Smooth muscle cell (in vitro differentiated cells): ENCODE measurements at regions not wholly inside any gene's neighbourhood (a gene's known extent, or its start where the extent isn't known, plus 50 kb on each side); places are given as distances from the start of the nearest gene placed in this dataset.

Source experiments
- DNase-seq: peaks from one replicate; lab custom pipeline; 2025; ENCODE audit not compliant: unreplicated experiment; lab: John Stamatoyannopoulos, UW
- H2AFZ ChIP-seq: fragments of 200-600 bp; sonication (generic); 2 replicates; pipeline ENCODE4 v1.6.0; 2016; ENCODE audit warnings: antibody characterized with exemption, low read depth, mild to moderate bottlenecking
- H3F3A ChIP-seq: fragments of 200-600 bp; sonication (generic); 2 replicates; pipeline ENCODE4 v1.6.0; 2017; ENCODE audit warnings: antibody characterized with exemption, low read depth
- H3K27ac ChIP-seq: fragments of 200-600 bp; sonication (generic); 2 replicates; pipeline ENCODE4 v1.5.1; 2016; ENCODE audit warnings: low read depth, mild to moderate bottlenecking
- H3K27me3 ChIP-seq: fragments of 200-600 bp; sonication (generic); 2 replicates; pipeline ENCODE4 v1.6.1; 2016; ENCODE audit warnings: low read depth, mild to moderate bottlenecking
- H3K36me3 ChIP-seq: fragments of 200-600 bp; sonication (generic); 2 replicates; pipeline ENCODE4 v1.5.1; 2016; ENCODE audit warnings: low read depth
- H3K4me1 ChIP-seq: fragments of 200-600 bp; sonication (generic); 2 replicates; pipeline ENCODE4 v1.5.1; 2016; ENCODE audit warnings: low read depth
- H3K4me2 ChIP-seq: fragments of 200-600 bp; sonication (generic); 2 replicates; pipeline ENCODE4 v1.6.0; 2016; ENCODE audit warnings: mild to moderate bottlenecking
- H3K4me3 ChIP-seq: fragments of 200-600 bp; sonication (generic); 2 replicates; pipeline ENCODE4 v1.5.1; 2016; ENCODE audit warnings: mild to moderate bottlenecking
- H3K79me2 ChIP-seq: fragments of 200-600 bp; sonication (generic); 2 replicates; pipeline ENCODE4 v1.6.0; 2016; ENCODE audit warnings: low read depth, mild to moderate bottlenecking
- H3K9ac ChIP-seq: fragments of 200-600 bp; sonication (generic); 2 replicates; pipeline ENCODE4 v1.6.0; 2016; ENCODE audit warnings: low read depth
- H3K9me3 ChIP-seq: fragments of 200-600 bp; sonication (generic); replicated peaks from 2 replicates; pipeline ENCODE4 v1.5.1; 2016; ENCODE audit warnings: low read depth
- H4K20me1 ChIP-seq: fragments of 200-600 bp; sonication (generic); 2 replicates; pipeline ENCODE4 v1.6.0; 2016; ENCODE audit warnings: low read depth
- WGBS: methylation state at CpG from one replicate; pipeline ENCODE4 v1.1.7; 2016; ENCODE audit warnings: low lambda C conversion rate; 5-methylcytosine and 5-hydroxymethylcytosine counted together
- TF ChIP-seq, protein P1 (sequence below): fragments of 200-600 bp; sonication (generic); IDR thresholded peaks from 2 replicates; pipeline ENCODE4 v1.5.1; 2017; ENCODE audit warnings: borderline replicate concordance, mild to moderate bottlenecking, antibody characterized with exemption; ENCODE audit not compliant: insufficient read depth, poor library complexity, severe bottlenecking

DNA sequence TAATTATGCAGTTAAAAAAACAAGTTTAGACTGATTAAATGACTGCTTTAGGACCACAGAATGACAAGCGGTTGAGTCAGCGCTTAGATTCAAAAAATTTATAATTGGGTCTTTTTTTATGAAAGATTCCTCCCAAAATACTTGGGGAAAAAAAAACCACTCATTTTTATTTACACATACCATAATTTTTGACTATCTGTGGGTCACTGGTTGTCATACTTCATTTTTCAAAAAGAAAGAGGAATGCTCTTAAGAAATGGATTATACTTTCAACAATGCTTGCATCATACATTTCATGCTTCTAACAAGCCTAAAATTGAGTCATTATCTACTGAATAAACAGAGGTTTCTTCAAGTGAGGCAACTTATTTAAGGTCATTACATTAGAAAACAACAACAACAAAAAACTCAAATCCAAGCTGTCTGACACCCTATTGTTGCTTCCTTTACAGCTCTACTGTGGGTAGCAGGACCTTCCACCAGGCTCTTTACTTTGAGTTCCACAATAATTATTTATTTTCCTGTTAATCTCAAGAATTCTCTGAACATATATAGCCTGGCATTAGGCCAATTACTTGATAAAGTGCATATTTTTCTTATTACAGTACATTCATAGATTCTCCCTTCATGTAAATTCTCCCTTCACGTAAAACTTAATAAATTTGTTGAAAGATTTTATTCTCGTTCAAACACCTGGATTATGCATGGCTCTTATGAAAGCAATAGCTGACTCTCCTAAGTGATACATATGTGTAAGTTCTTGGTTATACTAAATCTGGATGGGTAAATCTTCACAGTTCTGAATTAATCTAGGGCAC is 445.5 kb downstream of the PCDH10 start:
- no peaks in the 10 kb centered on the region for H4K20me1 ChIP-seq
- peak overlapping the region; percentile 49 for H3K4me2 ChIP-seq
- 74% methylated on average over 4 of the region's 4 CpGs for WGBS
- H3K9ac ChIP-seq: no peak overlapping the region
- no peak overlapping the region for H3K4me3 ChIP-seq
- TF ChIP-seq, protein P1, sequence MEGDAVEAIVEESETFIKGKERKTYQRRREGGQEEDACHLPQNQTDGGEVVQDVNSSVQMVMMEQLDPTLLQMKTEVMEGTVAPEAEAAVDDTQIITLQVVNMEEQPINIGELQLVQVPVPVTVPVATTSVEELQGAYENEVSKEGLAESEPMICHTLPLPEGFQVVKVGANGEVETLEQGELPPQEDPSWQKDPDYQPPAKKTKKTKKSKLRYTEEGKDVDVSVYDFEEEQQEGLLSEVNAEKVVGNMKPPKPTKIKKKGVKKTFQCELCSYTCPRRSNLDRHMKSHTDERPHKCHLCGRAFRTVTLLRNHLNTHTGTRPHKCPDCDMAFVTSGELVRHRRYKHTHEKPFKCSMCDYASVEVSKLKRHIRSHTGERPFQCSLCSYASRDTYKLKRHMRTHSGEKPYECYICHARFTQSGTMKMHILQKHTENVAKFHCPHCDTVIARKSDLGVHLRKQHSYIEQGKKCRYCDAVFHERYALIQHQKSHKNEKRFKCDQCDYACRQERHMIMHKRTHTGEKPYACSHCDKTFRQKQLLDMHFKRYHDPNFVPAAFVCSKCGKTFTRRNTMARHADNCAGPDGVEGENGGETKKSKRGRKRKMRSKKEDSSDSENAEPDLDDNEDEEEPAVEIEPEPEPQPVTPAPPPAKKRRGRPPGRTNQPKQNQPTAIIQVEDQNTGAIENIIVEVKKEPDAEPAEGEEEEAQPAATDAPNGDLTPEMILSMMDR: no peak
- peak overlapping the region; percentile 3 for H2AFZ ChIP-seq
- H3K27ac ChIP-seq: peak overlapping the region; percentile 75
- H3K27me3 ChIP-seq: no peaks in the 10 kb centered on the region
- H3F3A ChIP-seq: no peaks in the 10 kb centered on the region
- no peaks in the 10 kb centered on the region for H3K36me3 ChIP-seq
- DNase-seq: no peak
- no peaks in the 10 kb centered on the region for H3K79me2 ChIP-seq
- peaks cover 18% of the 10 kb centered on the region for H3K4me1 ChIP-seq
- no peaks in the 10 kb centered on the region for H3K9me3 ChIP-seq

GRCh38 chr4:133593764-133594163 is 444.7 kb downstream of the PCDH10 start:
- Histone ChIP-seq H3K4me2 (peak overlapping the region; percentile 49), H2AFZ (peak overlapping the region; percentile 57)

DNA sequence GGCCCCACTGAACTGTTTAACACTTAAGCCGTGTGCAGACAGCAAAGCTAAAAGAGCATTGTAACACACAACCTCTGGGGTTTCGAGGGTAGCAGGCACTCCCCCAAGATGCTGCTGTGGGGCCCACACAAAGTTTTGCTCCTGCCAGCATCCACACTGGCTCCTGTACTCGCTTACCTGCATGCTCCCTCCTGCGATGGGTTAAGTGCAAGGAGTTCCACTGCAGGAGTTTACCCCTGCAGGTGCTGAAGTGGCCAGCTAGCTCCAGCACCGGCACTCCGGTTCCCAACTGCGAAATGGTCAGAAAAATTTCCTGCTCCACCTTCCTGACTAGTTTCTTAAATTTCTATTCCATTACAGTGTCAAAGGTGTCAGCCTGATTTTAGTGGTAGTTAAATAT is 443.5 kb downstream of the PCDH10 start:
- no peak overlapping the region for H2AFZ ChIP-seq
- TF ChIP-seq, protein P1: no peak
- no peak for DNase-seq
- no peak overlapping the region for H3K9ac ChIP-seq
- no peaks in the 10 kb centered on the region for H3K27me3 ChIP-seq
- H3K36me3 ChIP-seq: no peaks in the 10 kb centered on the region
- WGBS: 81% methylated on average over 7 of the region's 7 CpGs
- no peak overlapping the region for H3K4me2 ChIP-seq
- no peak overlapping the region for H3K4me3 ChIP-seq
- H4K20me1 ChIP-seq: no peaks in the 10 kb centered on the region
- no peaks in the 10 kb centered on the region for H3K79me2 ChIP-seq
- no peaks in the 10 kb centered on the region for H3K9me3 ChIP-seq
- peaks cover 18% of the 10 kb centered on the region for H3K4me1 ChIP-seq
- H3F3A ChIP-seq: no peaks in the 10 kb centered on the region
- H3K27ac ChIP-seq: no peak overlapping the region

More at GRCh38 chr4:133593764-133594163, 444.7 kb downstream of the PCDH10 start:
- Histone ChIP-seq H3K79me2 (no peaks in the 10 kb centered on the region), H3F3A (no peaks in the 10 kb centered on the region), H3K27me3 (no peaks in the 10 kb centered on the region), H3K36me3 (no peaks in the 10 kb centered on the region), H3K4me3 (no peak overlapping the region), H3K4me1 (peaks cover 18% of the 10 kb centered on the region), H3K9ac (no peak overlapping the region), H3K9me3 (no peaks in the 10 kb centered on the region), H3K27ac (peak overlapping the region; percentile 75), H4K20me1 (no peaks in the 10 kb centered on the region)
- TF ChIP-seq, protein P1: no peak
- no peak for DNase-seq

DNA sequence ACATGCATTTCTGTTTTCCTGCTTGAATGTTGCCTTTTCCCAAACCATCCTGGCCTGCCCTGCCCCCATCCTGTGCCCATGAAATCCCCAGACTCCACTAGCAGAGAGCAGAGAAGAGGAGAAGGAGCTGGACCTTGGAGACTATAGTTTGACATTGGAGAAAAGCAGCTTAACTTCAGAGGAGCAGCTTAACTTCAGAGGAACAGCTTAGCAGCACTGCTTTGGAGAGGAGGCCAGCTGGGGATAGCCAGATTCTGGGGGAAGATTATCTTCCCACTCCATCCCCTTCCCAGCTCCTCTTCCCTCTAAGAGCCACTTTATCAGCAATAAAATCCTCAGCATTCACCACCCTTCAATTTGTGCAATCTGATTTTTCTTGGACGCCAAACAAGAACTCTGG is 443.0 kb downstream of the PCDH10 start:
- Histone ChIP-seq H3K4me1 (peaks cover 18% of the 10 kb centered on the region), H4K20me1 (no peaks in the 10 kb centered on the region), H3K4me2 (no peak overlapping the region), H3K27me3 (no peaks in the 10 kb centered on the region), H3K4me3 (no peak overlapping the region), H3K27ac (no peak overlapping the region), H3K36me3 (no peaks in the 10 kb centered on the region), H3K79me2 (no peaks in the 10 kb centered on the region), H3K9me3 (no peaks in the 10 kb centered on the region), H2AFZ (no peak overlapping the region), H3F3A (no peaks in the 10 kb centered on the region), H3K9ac (no peak overlapping the region)
- no peak for DNase-seq
- 24% methylated on average over 1 of the region's 1 CpG for WGBS
- TF ChIP-seq, protein P1: no peak
